ENCODE measurements at regions not wholly inside any gene's neighbourhood (a gene's known extent, or its start where the extent isn't known, plus 50 kb on each side); places are given as distances from the start of the nearest gene placed in this dataset.

DNA sequence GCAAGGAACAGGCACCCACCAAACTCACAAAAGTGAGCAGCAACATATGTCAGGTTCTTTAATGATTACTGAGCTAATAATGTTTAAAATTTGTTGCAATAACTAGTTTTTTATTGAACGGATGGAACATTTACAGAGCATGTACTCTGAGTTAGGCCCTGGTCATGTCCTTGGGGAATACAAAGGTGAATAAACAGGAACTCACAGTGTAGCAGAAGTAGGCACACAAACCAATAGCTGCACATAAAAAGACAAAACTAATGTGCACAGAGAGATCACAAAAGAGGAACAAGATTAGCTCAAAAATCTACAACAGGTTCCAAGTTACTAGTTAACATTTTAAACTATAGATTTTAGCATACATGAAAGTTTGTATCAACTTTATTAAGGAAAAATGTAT lies 505.3 kb upstream of the PPP2R3A start:
- TF ChIP-seq, protein P1, sequence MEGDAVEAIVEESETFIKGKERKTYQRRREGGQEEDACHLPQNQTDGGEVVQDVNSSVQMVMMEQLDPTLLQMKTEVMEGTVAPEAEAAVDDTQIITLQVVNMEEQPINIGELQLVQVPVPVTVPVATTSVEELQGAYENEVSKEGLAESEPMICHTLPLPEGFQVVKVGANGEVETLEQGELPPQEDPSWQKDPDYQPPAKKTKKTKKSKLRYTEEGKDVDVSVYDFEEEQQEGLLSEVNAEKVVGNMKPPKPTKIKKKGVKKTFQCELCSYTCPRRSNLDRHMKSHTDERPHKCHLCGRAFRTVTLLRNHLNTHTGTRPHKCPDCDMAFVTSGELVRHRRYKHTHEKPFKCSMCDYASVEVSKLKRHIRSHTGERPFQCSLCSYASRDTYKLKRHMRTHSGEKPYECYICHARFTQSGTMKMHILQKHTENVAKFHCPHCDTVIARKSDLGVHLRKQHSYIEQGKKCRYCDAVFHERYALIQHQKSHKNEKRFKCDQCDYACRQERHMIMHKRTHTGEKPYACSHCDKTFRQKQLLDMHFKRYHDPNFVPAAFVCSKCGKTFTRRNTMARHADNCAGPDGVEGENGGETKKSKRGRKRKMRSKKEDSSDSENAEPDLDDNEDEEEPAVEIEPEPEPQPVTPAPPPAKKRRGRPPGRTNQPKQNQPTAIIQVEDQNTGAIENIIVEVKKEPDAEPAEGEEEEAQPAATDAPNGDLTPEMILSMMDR (IDR thresholded peaks at IDR 0.05), result no peak
- TF ChIP-seq POLR2A (IDR thresholded peaks at IDR 0.05), result no peak
